DND-41 (cell line): ENCODE measurements at regions not wholly inside any gene's neighbourhood (a gene's known extent, or its start where the extent isn't known, plus 50 kb on each side); places are given as distances from the start of the nearest gene placed in this dataset.

Experiments used
- EZH2 ChIP-seq: IDR thresholded peaks from 3 replicates; pipeline ENCODE4 v1.6.1; 2012; ENCODE audit warnings: borderline replicate concordance, low read depth, mild to moderate bottlenecking, moderate library complexity, low read length, inconsistent platforms; ENCODE audit not compliant: severe bottlenecking
- TF ChIP-seq, protein P1 (sequence below): IDR thresholded peaks from 2 replicates; pipeline ENCODE4 v1.5.1; 2012; ENCODE audit warnings: borderline replicate concordance, low read length, moderate library complexity, mild to moderate bottlenecking; ENCODE audit not compliant: poor library complexity, severe bottlenecking; ENCODE audit errors: extremely low read depth

GRCh38 chr2:118171546-118171945, 83.3 kb downstream of the INSIG2 start:
- TF ChIP-seq, protein P1, sequence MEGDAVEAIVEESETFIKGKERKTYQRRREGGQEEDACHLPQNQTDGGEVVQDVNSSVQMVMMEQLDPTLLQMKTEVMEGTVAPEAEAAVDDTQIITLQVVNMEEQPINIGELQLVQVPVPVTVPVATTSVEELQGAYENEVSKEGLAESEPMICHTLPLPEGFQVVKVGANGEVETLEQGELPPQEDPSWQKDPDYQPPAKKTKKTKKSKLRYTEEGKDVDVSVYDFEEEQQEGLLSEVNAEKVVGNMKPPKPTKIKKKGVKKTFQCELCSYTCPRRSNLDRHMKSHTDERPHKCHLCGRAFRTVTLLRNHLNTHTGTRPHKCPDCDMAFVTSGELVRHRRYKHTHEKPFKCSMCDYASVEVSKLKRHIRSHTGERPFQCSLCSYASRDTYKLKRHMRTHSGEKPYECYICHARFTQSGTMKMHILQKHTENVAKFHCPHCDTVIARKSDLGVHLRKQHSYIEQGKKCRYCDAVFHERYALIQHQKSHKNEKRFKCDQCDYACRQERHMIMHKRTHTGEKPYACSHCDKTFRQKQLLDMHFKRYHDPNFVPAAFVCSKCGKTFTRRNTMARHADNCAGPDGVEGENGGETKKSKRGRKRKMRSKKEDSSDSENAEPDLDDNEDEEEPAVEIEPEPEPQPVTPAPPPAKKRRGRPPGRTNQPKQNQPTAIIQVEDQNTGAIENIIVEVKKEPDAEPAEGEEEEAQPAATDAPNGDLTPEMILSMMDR = no peak
- TF ChIP-seq EZH2 = no peak
